GM21390 (cell line): ENCODE measurements at regions not wholly inside any gene's neighbourhood (a gene's known extent, or its start where the extent isn't known, plus 50 kb on each side); places are given as distances from the start of the nearest gene placed in this dataset.
"Not testable (repeated sequence)": the region's sequence is repeated elsewhere in the genome, so short reads cannot be mapped to it uniquely, and the experiment has no call there.

ENCODE experiments used
- ATAC-seq: cut with Tn5 transposase; IDR thresholded peaks from one replicate; pipeline ENCODE4 v1.9.1; 2021; ENCODE audit not compliant: unreplicated experiment

- no peak for ATAC-seq
Observed at GRCh38 chr2:12871694-12872315, 155.1 kb downstream of the TRIB2 start.

- ATAC-seq, result no peak
Observed at GRCh38 chr2:12877761-12878160, 161.0 kb downstream of the TRIB2 start.

GRCh38 chr2:12879649-12880048 is 162.9 kb downstream of the TRIB2 start:
- no peak for ATAC-seq

- ATAC-seq, result no peak
Observed at GRCh38 chr2:12881952-12882351, 165.2 kb downstream of the TRIB2 start.

- no peak for ATAC-seq
Observed at GRCh38 chr2:12882393-12882792, 165.7 kb downstream of the TRIB2 start.

GRCh38 chr2:12883906-12884305 is 167.2 kb downstream of the TRIB2 start:
- ATAC-seq, result no peak

GRCh38 chr2:12884713-12885282 is 168.1 kb downstream of the TRIB2 start:
- ATAC-seq, result no peak

GRCh38 chr2:12890066-12890465 is 173.3 kb downstream of the TRIB2 start:
- no peak for ATAC-seq

- no peak for ATAC-seq
Observed at GRCh38 chr2:12890481-12890991, 173.8 kb downstream of the TRIB2 start.

GRCh38 chr2:12895017-12895416 is 178.3 kb downstream of the TRIB2 start:
- ATAC-seq, result no peak

- no peak for ATAC-seq
Observed at GRCh38 chr2:12896318-12896982, 179.7 kb downstream of the TRIB2 start.

- no peak for ATAC-seq
Observed at GRCh38 chr2:12897181-12897580, 180.4 kb downstream of the TRIB2 start.

GRCh38 chr2:12903272-12903671 is 186.5 kb downstream of the TRIB2 start:
- ATAC-seq, result no peak

- ATAC-seq, result no peak
Observed at GRCh38 chr2:12910431-12910830, 193.7 kb downstream of the TRIB2 start.

- no peak for ATAC-seq
Observed at GRCh38 chr2:12915787-12916186, 199.1 kb downstream of the TRIB2 start.

- no peak for ATAC-seq
Observed at GRCh38 chr2:12918138-12918834, 201.6 kb downstream of the TRIB2 start.

GRCh38 chr2:12918835-12919445 is 202.2 kb downstream of the TRIB2 start:
- no peak for ATAC-seq

- ATAC-seq, result no peak
Observed at GRCh38 chr2:12921321-12921720, 204.6 kb downstream of the TRIB2 start.

GRCh38 chr2:12923907-12924610 is 207.3 kb downstream of the TRIB2 start:
- no peak for ATAC-seq

- ATAC-seq, result not testable (repeated sequence)
Observed at GRCh38 chr2:12926641-12927040, 209.9 kb downstream of the TRIB2 start.
